ENCODE measurements at regions not wholly inside any gene's neighbourhood (a gene's known extent, or its start where the extent isn't known, plus 50 kb on each side); places are given as distances from the start of the nearest gene placed in this dataset.

DNA sequence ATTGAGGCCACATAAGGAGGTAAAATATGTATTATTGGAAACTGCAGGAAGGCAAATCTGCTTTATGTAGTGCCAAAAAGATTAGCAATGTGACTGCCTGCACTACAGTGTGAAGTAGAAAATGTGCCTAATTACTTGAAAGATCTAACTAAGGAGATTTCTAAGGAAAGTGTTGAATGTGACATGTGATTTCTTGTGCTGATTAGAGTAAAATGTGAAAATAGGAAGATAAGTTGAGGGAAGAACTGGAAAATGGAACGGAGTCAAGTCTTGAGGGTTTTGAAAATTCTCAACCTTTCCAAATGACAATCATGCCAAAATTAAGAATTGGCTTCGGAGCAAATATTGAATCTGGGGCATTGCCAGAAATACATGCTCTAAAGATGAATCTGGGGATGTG is 209.5 kb upstream of the SPOCK3 start:
- TF ChIP-seq CTCF (IDR thresholded peaks at IDR 0.05) (no peak), POLR2AphosphoS5 (IDR thresholded peaks at IDR 0.05; ENCODE audit: low read depth, low read length) (no peak), REST (IDR thresholded peaks at IDR 0.05; ENCODE audit: insufficient read depth in 1 of 2, low read depth in 2 of 2, low read length in 1 of 2) (no peak)

Data from Panc1 (cell line).